ENCODE measurements at regions not wholly inside any gene's neighbourhood (a gene's known extent, or its start where the extent isn't known, plus 50 kb on each side); places are given as distances from the start of the nearest gene placed in this dataset.

DNA sequence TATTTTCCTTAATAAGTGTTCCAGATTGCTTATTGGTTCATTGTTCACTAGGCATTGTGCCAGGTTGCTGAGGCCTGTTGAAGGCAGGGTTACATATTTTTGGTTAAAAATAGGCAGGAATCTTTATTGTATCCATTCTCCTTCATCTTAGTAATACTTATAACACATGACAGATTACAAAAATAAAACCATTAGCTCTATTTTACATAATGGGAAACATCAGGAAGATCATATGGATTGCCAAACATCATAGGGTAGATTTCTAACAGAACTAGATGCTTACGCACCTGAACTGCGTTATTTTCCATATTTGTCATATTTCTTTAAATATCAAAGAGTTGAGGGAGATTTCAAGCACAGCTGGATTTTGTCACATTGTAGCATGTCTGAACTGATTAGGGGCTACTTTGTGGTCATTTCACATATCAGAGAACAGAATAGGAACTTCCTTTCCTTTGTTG lies 462.9 kb upstream of the SGO1 start:
- H3K9me3 Mint-ChIP-seq (ENCODE audit: low read depth): no peaks in the 10 kb centered on the region
- no peaks in the 10 kb centered on the region for H3K4me1 Mint-ChIP-seq (ENCODE audit: low read depth)
- H3K36me3 Mint-ChIP-seq (ENCODE audit: insufficient read depth): no peaks in the 10 kb centered on the region
- no peak for TF ChIP-seq CTCF (IDR thresholded peaks at IDR 0.05; ENCODE audit: unreplicated experiment)
- no peak overlapping the region for H3K4me3 Mint-ChIP-seq (ENCODE audit: low read depth)
- no peak overlapping the region for H3K27ac Mint-ChIP-seq
- DNase-seq (ENCODE audit: low spot score, unreplicated experiment): no peak
- no peaks in the 10 kb centered on the region for H3K27me3 Mint-ChIP-seq

DNA sequence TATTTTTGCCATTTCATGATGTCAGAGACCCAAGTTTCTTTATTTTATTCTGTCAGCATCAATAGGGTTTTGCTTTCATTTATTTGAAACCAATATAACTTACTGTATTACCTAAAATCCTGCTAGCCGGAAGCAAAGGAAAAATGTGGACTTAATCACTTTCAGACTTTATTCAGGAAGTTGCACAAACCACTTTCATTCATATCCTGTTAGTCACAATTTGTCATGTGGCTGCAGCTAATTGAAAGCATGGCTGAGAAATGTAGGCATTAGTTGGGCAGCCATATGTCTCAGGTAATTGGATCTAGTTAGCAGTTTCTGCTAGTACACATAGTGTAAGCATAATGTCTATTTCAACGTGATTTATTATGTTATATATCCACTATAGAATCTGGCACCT lies 462.3 kb upstream of the SGO1 start:
- Mint-ChIP-seq H3K4me1 (ENCODE audit: low read depth) (no peaks in the 10 kb centered on the region), H3K4me3 (ENCODE audit: low read depth) (no peak overlapping the region), H3K27me3 (no peaks in the 10 kb centered on the region), H3K9me3 (ENCODE audit: low read depth) (no peaks in the 10 kb centered on the region), H3K36me3 (ENCODE audit: insufficient read depth) (no peaks in the 10 kb centered on the region), H3K27ac (no peak overlapping the region)
- no peak for TF ChIP-seq CTCF (IDR thresholded peaks at IDR 0.05; ENCODE audit: unreplicated experiment)
- no peak for DNase-seq (ENCODE audit: low spot score, unreplicated experiment)

DNA sequence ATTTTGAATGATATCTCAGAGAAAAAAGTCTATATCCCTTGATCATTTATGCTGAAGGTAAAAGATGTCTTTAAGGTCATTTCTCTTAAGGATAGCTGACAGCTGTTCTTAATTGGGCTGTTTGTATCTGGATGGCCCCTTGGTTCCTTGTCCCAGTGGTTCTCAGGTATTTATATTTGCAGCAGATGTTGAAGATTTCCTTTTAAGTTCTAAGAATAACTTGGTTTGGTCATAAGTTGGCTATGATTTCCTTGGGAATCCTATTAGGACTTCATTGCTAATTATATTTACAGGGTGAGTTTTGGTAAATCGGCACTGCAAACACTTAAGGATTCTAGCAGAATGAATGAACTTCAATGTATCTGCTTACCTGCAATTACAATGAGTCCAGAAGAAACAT lies 460.4 kb upstream of the SGO1 start:
- H3K27ac Mint-ChIP-seq: no peak overlapping the region
- H3K36me3 Mint-ChIP-seq (ENCODE audit: insufficient read depth): no peaks in the 10 kb centered on the region
- no peak for TF ChIP-seq CTCF (IDR thresholded peaks at IDR 0.05; ENCODE audit: unreplicated experiment)
- H3K9me3 Mint-ChIP-seq (ENCODE audit: low read depth): no peaks in the 10 kb centered on the region
- no peaks in the 10 kb centered on the region for H3K27me3 Mint-ChIP-seq
- no peak for DNase-seq (ENCODE audit: low spot score, unreplicated experiment)
- peaks cover 2% of the 10 kb centered on the region for H3K4me1 Mint-ChIP-seq (ENCODE audit: low read depth)
- H3K4me3 Mint-ChIP-seq (ENCODE audit: low read depth): no peak overlapping the region

DNA sequence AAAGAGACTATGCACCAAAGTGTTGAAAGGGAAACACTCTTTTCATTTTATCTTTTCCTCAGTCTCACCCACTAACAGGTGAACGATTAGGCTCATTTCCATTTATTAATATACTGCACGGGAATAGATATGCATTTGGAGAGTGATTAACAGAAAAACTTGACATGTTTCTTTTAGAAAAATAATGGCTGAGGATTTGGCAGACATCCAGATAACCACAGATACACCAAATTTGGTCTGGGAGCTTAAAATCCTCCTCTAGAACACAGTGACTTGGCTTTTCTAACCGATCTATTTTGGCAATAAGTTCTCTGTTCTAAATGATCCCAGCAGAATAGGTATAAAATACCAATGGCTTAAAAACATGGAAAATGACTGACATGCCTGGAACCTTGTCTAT lies 459.3 kb upstream of the SGO1 start:
- TF ChIP-seq CTCF (IDR thresholded peaks at IDR 0.05; ENCODE audit: unreplicated experiment): no peak
- H3K4me3 Mint-ChIP-seq (ENCODE audit: low read depth): no peak overlapping the region
- no peaks in the 10 kb centered on the region for H3K27me3 Mint-ChIP-seq
- H3K4me1 Mint-ChIP-seq (ENCODE audit: low read depth): peaks cover 2% of the 10 kb centered on the region
- no peak for DNase-seq (ENCODE audit: low spot score, unreplicated experiment)
- H3K27ac Mint-ChIP-seq: no peak overlapping the region
- H3K9me3 Mint-ChIP-seq (ENCODE audit: low read depth): no peaks in the 10 kb centered on the region
- no peaks in the 10 kb centered on the region for H3K36me3 Mint-ChIP-seq (ENCODE audit: insufficient read depth)

- H3K9me3 Mint-ChIP-seq (ENCODE audit: low read depth): no peaks in the 10 kb centered on the region
- H3K4me1 Mint-ChIP-seq (ENCODE audit: low read depth): no peaks in the 10 kb centered on the region
- TF ChIP-seq CTCF (IDR thresholded peaks at IDR 0.05; ENCODE audit: unreplicated experiment): no peak
- H3K36me3 Mint-ChIP-seq (ENCODE audit: insufficient read depth): no peaks in the 10 kb centered on the region
- no peaks in the 10 kb centered on the region for H3K27me3 Mint-ChIP-seq
- H3K4me3 Mint-ChIP-seq (ENCODE audit: low read depth): no peak overlapping the region
- DNase-seq (ENCODE audit: low spot score, unreplicated experiment): no peak
- H3K27ac Mint-ChIP-seq: no peak overlapping the region
These were observed 451.7 kb upstream of the SGO1 start for GRCh38 chr3:20637729-20638128.

Data from progenitor cell of endocrine pancreas (in vitro differentiated cells).